Prostate gland (tissue), 2 donors: ENCODE measurements at regions not wholly inside any gene's neighbourhood (a gene's known extent, or its start where the extent isn't known, plus 50 kb on each side); places are given as distances from the start of the nearest gene placed in this dataset.

ENCODE experiments used
- DNase-seq: peaks from one replicate; pipeline ENCODE4 v3.0.0-alpha.2; 2019; ENCODE audit warnings: low spot score
- H3K27ac ChIP-seq, 2 donors: fragments of 200-600 bp; sonication (generic); 2 replicates each; pipeline ENCODE4 v1.5.1; 2017 to 2019
- H3K27me3 ChIP-seq: fragments of 200-600 bp; sonication (generic); replicated peaks from 2 replicates; pipeline ENCODE4 v1.5.1; 2019; ENCODE audit not compliant: insufficient read depth
- H3K36me3 ChIP-seq, 2 donors: fragments of 200-600 bp; sonication (generic); 1 replicate in 1 of 2; 2 replicates in 1 of 2; pipeline versions ENCODE4 v1.5.1 to v1.8.1; 2017 to 2019
- H3K4me1 ChIP-seq: fragments of 200-600 bp; sonication (generic); replicated peaks from 2 replicates; pipeline ENCODE4 v1.5.1; 2019
- H3K4me3 ChIP-seq, 2 donors: fragments of 200-600 bp; sonication (generic); 2 replicates each; pipeline ENCODE4 v1.5.1; 2017 to 2019
- H3K9me3 ChIP-seq: fragments of 200-600 bp; sonication (generic); 2 replicates; pipeline ENCODE4 v1.5.1; 2017
- CTCF ChIP-seq, 4 experiments: fragments of 200-600 bp in 2 of 4; fragments of 450-650 bp in 2 of 4; sonication (generic) in 2 of 4; IDR thresholded peaks; 1 replicate in 3 of 4; 2 replicates in 1 of 4; pipeline ENCODE4 v1.5.1; 2016 to 2019; ENCODE audit warnings: antibody characterized with exemption in 4 of 4, mild to moderate bottlenecking in 2 of 4, moderate library complexity in 2 of 4
- POLR2A ChIP-seq: fragments of 450-650 bp; IDR thresholded peaks from one replicate; pipeline ENCODE4 v1.6.1; 2016; ENCODE audit warnings: antibody characterized with exemption, mild to moderate bottlenecking
- POLR2AphosphoS5 ChIP-seq: sonication (generic); formaldehyde crosslinking; IDR thresholded peaks from one replicate; pipeline ENCODE4 v1.6.1; 2017; ENCODE audit warnings: antibody characterized with exemption
- WGBS: methylation state at CpG from one replicate; pipeline ENCODE4 v1.1.5; 2018; 5-methylcytosine and 5-hydroxymethylcytosine counted together
- intact Hi-C: fragments of 100-400 bp; cut with DNase I; formaldehyde crosslinking; loops from one replicate; pipeline ENCODE4 v1.14.2; 2022

GRCh38 chrX:46408553-46409407 lies 136.4 kb downstream of the ZNF674 start:
- Histone ChIP-seq H3K9me3 (no peaks in the 10 kb centered on the region), H3K27ac (no peak overlapping the region), H3K4me3 (no peak overlapping the region), H3K27me3 (no peaks in the 10 kb centered on the region), H3K36me3 (no peaks in the 10 kb centered on the region), H3K4me1 (no peaks in the 10 kb centered on the region)
- WGBS = 17% methylated on average over 9 of the region's 9 CpGs
- TF ChIP-seq CTCF (IDR thresholded peaks at IDR 0.05) = peak in 3 of 4 experiments; percentile 64 to 65 (median 65)
- no peak for TF ChIP-seq POLR2AphosphoS5
- intact Hi-C loops = loop anchor here (10.0 kb wide), 1 partner anchor 1084 kb away; no protein-coding TSS in a partner anchor
- DNase-seq = peak; percentile 46

- intact Hi-C loops = loop anchor here (10.0 kb wide), 1 partner anchor 1083 kb away; no protein-coding TSS in a partner anchor
- DNase-seq = no peak
- Histone ChIP-seq H3K27ac (no peak overlapping the region), H3K4me3 (no peak overlapping the region), H3K9me3 (no peaks in the 10 kb centered on the region), H3K36me3 (no peaks in the 10 kb centered on the region), H3K27me3 (no peaks in the 10 kb centered on the region), H3K4me1 (no peaks in the 10 kb centered on the region)
- 64% methylated on average over 2 of the region's 2 CpGs for WGBS
- TF ChIP-seq CTCF (IDR thresholded peaks at IDR 0.05) (no peak), POLR2AphosphoS5 (no peak), POLR2A (no peak)
Observed at GRCh38 chrX:46407753-46408130, 137.5 kb downstream of the ZNF674 start.

- WGBS = 92% methylated on average over 6 of the region's 6 CpGs
- no peak for TF ChIP-seq POLR2A
- no peak for TF ChIP-seq CTCF (IDR thresholded peaks at IDR 0.05)
- TF ChIP-seq POLR2AphosphoS5 = no peak
- intact Hi-C loops = loop anchor here (10.0 kb wide), 1 partner anchor 1082 kb away; no protein-coding TSS in a partner anchor
- H3K36me3 ChIP-seq = no peaks in the 10 kb centered on the region
- H3K4me1 ChIP-seq = no peaks in the 10 kb centered on the region
- DNase-seq = no peak
- no peak overlapping the region for H3K27ac ChIP-seq
- H3K27me3 ChIP-seq = no peaks in the 10 kb centered on the region
- no peaks in the 10 kb centered on the region for H3K9me3 ChIP-seq
- no peak overlapping the region for H3K4me3 ChIP-seq
Observed at GRCh38 chrX:46407036-46407752, 138.0 kb downstream of the ZNF674 start.

GRCh38 chrX:46404774-46405173 lies 140.4 kb downstream of the ZNF674 start:
- H3K27me3 ChIP-seq = no peaks in the 10 kb centered on the region
- intact Hi-C loops = loop anchor here (10.0 kb wide), 1 partner anchor 1080 kb away; no protein-coding TSS in a partner anchor

More at GRCh38 chrX:46404774-46405173, 140.4 kb downstream of the ZNF674 start:
- no peak for TF ChIP-seq POLR2AphosphoS5
- no peak for TF ChIP-seq CTCF (IDR thresholded peaks at IDR 0.05)
- no peak for TF ChIP-seq POLR2A
- Histone ChIP-seq H3K4me1 (no peaks in the 10 kb centered on the region), H3K36me3 (no peaks in the 10 kb centered on the region), H3K4me3 (no peak overlapping the region), H3K9me3 (no peaks in the 10 kb centered on the region), H3K27ac (no peak overlapping the region)
- no peak for DNase-seq
- 97% methylated on average over 6 of the region's 6 CpGs for WGBS
